Activated CD4-positive, alpha-beta T cell treated with anti-CD3 and anti-CD28 coated beads, Interleukin-2, amount 50 U/mL, for 24 hours (primary cell): ENCODE measurements at regions not wholly inside any gene's neighbourhood (a gene's known extent, or its start where the extent isn't known, plus 50 kb on each side); places are given as distances from the start of the nearest gene placed in this dataset.
A peak's percentile ranks its signal among the peaks of the same experiment; 100 is the strongest.
"Not testable (repeated sequence)": the region's sequence is repeated elsewhere in the genome, so short reads cannot be mapped to it uniquely, and the experiment has no call there.

Experiments used
- DNase-seq, 2 donors: peaks; one replicate each; pipeline ENCODE4 v3.0.0-alpha.2; 2020; ENCODE audit warnings: low read depth in 1 of 2, low spot score in 1 of 2

- DNase-seq = not testable (repeated sequence)
Observed at GRCh38 chr10:90118567-90118966, 417.2 kb downstream of the KIF20B start.

- not testable (repeated sequence) for DNase-seq
Observed at GRCh38 chr10:90119631-90120280, 418.4 kb downstream of the KIF20B start.

GRCh38 chr10:90125456-90126255 lies 424.3 kb downstream of the KIF20B start:
- no peak for DNase-seq

- DNase-seq = no peak
Observed at GRCh38 chr10:90126256-90126595, 424.8 kb downstream of the KIF20B start.

- no peak for DNase-seq
Observed at GRCh38 chr10:90130321-90131086, 429.1 kb downstream of the KIF20B start.

GRCh38 chr10:90133606-90134005 lies 432.2 kb downstream of the KIF20B start:
- no peak for DNase-seq

- peak in 1 of 2 donors; percentile 1 for DNase-seq
Observed at GRCh38 chr10:90136731-90137316, 435.4 kb downstream of the KIF20B start.

- no peak for DNase-seq
Observed at GRCh38 chr10:90138844-90139243, 437.5 kb downstream of the KIF20B start.

- no peak for DNase-seq
Observed at GRCh38 chr10:90141791-90142190, 440.4 kb downstream of the KIF20B start.

- no peak for DNase-seq
Observed at GRCh38 chr10:90143937-90144336, 442.5 kb downstream of the KIF20B start.

GRCh38 chr10:90148116-90148855 lies 446.9 kb downstream of the KIF20B start:
- DNase-seq = no peak

- no peak for DNase-seq
Observed at GRCh38 chr10:90149563-90149962, 448.2 kb downstream of the KIF20B start.

- DNase-seq = no peak
Observed at GRCh38 chr10:90162271-90162853, 461.0 kb downstream of the KIF20B start.

- DNase-seq = no peak
Observed at GRCh38 chr10:90167174-90168064, 466.0 kb downstream of the KIF20B start.

- no peak for DNase-seq
Observed at GRCh38 chr10:90168244-90168643, 466.9 kb downstream of the KIF20B start.

GRCh38 chr10:90171014-90171722 lies 469.8 kb downstream of the KIF20B start:
- no peak for DNase-seq

- DNase-seq = no peak
Observed at GRCh38 chr10:90174531-90174930, 473.1 kb downstream of the KIF20B start.

GRCh38 chr10:90175161-90175681 lies 473.8 kb downstream of the KIF20B start:
- no peak for DNase-seq
